ENCODE measurements at regions not wholly inside any gene's neighbourhood (a gene's known extent, or its start where the extent isn't known, plus 50 kb on each side); places are given as distances from the start of the nearest gene placed in this dataset.

DNA sequence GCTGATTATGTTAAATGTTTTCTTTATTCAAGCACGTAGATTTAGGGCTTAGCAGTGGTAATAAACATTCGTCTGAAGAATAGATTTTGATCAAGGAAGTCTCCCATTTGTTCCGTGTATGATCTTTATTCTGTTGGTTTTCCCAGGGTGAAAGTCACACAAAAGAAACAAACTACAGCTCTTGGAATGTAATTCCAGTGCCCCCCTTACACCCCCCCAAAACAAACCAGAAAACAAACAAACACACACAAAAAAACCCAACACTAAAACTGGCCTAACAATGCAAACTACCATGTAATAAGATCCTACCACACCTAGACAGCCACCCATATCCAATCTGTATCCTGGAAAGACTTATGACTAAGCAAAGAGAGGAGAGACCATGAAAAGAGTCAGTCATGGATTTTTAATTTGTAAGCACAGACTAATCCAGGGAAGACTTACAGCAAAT, 196.2 kb upstream of the ELL2 start:
- DNase-seq = no peak

DNA sequence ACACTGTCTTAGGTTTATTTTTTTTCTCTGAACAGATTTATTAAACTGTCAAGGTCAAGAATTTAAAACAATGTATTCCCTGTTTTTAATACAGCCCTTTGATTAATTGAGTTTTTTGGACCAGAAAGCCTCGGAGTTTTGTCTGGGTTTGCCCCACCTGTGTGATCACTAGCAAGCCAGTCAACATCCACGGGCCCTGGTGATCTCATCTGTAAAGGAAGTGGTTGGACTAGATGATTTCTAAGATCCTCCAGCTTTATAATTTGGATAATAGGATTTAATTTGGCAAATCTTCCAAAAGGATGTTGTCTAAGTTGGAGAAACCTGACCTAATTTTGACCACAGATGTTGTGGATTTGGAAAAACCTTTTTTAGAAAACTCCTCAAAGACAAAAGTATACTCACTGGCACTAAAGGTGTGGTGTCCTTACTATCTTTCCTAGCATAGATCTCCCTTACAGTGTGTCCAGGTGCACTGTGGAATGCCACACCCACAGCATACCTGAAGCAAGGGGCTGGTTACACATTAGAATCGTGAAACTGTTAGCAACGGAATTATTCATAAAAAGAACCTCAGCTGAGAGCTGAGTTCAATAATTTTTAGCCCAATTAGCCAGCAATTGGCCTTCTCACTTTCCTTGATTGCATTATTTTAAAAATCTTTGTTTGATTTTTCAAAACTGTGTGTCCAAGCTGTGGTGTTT, 195.6 kb upstream of the ELL2 start:
- no peak for DNase-seq

DNA sequence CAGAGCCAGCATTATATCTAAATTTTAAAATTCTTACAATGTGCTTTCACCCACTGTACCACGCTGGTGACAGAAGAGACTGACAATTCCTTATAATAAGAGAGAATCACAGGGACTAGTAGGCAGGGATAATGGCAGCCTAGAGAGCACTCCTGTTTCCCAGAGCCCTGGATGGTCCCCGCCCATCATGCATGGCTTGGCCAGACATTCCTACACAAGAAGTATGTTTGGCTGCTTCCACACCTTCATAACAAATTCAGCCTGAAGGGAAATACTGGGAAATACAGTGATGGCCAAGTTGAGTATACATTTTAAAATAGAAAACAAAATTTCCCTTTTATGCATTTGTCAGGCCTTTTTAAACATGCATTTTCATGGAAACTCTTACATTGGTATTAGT, 193.5 kb upstream of the ELL2 start:
- DNase-seq = no peak

DNA sequence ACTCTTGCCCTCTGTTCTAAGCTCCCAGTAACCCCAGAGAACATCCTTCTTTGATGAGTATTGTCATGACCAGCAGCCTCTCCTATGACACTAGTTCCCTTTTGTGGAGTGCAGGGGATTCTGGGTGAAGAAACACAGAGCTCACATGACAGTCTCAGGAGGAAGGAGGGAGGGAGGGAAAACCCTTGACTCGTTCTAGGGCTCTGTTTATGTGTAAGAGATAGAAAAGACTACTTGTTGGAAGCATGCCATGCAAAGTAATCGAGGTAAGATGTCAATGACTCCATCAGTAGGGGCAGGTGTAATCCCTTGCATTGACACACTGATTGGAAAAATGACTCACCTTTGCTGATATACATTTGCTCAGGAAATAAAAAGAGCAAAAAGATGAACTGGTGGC, 190.2 kb upstream of the ELL2 start:
- DNase-seq = no peak

DNA sequence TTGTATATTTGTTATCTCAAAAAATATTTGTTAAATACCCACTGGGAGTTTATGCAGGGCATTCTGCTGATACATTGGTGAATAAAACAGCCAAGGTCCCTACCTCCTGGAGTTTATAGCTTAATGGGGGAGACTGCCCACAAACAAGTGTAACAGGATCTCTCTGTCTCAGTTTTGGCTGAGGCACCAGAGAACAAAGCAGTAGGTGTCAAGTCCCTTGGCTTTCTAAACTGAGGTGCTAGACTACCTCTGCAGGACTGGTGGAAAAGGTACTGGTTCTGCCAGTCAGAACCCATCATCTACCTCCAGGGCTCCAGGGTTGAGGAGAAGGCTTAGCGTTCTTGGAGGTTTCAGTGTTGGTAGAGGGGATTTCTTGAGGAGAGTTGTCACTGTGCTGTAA, 188.4 kb upstream of the ELL2 start:
- no peak for DNase-seq

DNA sequence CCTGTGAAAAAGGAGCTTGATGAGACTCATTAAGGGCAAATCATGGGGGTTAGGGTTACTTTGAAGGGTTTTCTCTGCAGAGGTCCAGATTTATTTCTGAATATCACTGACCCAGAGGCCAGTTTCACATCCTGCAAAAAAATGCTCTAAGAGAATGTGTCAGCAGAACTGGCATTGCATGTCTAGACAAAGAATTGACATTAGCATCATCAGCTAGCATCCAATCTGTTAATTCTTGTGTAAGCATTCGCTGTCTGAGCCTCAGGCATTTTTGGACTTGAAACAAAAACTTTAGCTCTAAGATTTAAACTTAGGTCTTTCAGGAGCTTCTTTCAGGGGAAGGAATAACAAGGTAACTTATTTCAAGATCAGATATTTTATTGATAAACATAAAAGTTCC, 187.9 kb upstream of the ELL2 start:
- no peak for DNase-seq

DNA sequence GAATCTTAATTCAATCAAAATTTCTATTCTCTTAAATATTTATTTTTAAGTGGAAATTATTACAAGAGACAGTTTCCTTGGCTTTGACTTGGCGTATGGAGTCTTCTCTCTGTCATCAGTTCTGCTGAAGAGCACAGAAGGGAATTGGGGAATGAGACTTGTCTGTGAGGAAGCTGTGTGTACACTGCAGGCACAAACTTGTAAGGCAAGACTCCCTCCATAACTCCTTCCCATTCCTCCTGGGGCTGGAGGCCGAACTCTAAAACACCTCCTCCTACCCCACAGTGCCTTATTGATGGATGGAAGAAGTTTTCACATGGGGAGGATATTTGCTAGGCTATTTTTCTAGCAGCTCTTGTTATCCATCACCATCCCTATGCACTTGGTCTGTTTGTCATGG, 187.4 kb upstream of the ELL2 start:
- DNase-seq = no peak

DNA sequence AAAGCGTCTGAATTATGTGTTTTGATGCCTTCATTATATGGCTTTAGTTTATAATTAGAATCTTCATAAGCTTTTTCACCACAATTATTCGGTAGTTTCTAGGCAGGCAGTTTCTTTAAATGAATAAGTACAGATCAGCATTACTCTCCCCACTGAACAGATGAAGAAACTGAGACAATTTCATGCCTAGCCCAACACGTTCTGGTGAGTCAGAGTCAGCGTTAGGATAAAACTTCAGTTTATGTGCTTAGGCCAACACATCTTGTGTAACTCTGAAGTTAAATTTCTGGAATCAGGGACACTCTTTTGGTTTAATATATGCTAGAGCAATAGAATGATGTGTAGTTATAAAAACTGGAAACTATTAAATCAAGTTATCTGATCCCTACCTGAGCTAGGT, 186.7 kb upstream of the ELL2 start:
- no peak for DNase-seq

DNA sequence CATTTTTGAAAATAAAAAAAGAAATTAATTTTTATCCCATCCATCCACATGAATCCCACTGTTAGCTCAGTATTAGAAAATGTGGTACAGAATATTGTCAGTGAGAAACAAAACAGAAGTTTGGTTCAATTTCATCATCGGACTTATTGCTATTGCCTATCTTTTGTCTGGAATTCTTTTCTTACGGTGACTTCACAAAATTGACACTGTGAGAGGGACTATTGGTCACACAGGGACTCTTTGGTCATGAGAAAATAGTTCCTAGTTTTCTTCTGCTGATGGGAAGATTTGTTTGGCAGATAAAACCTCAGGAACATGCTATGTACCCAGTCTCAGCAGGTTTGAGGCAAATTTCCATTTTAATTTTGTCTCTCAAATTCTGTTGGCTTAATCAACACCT, 186.2 kb upstream of the ELL2 start:
- DNase-seq = no peak

DNA sequence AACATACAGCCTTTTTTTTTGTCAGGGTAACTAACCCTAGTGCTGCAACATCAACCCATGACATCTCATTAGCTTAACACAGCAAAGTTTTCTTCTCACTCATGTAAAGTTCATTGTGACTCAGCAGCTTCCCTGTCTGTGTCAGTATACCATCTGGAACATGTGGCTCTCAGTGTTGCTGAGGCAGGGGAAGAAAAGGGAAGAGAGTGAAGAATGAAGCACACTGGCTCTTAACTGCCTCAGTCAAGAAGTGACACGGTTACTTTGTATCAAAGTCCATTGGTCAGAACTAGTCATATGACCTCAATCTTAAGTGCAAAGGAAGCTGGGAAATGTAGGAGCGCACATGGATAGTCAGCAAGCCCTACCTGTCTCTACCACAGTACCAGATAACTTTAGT, 185.0 kb upstream of the ELL2 start:
- DNase-seq = no peak

DNA sequence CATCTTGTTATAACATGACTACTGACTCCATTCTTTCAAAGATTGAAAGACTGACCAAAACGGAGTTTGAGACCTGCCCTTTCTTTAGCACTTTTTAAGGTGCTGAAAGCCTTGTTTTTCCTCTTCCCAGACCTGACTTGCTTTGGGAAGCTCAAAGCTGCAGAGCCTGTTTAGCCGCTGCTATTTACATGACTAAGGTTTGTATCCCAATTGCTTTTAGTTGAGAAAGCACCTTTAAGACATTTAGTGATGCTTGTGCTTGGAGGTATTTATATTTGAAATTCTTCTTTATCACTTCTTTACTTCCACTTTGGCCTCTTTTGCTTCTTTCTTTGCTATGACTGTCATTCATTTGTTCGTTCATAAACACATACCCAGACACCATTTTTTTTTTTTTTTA, 182.6 kb upstream of the ELL2 start:
- no peak for DNase-seq

DNA sequence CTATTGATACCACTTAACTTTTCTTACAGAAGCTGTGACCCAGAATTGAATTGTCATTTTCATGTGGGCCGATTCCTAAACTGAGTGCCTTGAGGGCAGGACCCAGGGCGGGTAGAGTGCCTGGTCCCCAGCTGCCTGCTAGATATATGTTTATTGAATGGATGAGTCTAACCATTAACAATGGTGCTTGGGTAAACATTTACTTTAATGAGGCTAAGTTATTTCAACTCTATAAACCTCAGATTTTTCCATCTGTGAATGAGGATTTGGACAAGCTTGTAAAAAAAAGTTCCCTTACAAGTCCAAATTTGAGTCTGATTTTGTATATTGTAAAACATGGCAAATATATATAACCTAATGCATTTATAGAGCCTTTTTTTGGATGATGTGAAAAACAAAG, 181.8 kb upstream of the ELL2 start:
- no peak for DNase-seq

DNA sequence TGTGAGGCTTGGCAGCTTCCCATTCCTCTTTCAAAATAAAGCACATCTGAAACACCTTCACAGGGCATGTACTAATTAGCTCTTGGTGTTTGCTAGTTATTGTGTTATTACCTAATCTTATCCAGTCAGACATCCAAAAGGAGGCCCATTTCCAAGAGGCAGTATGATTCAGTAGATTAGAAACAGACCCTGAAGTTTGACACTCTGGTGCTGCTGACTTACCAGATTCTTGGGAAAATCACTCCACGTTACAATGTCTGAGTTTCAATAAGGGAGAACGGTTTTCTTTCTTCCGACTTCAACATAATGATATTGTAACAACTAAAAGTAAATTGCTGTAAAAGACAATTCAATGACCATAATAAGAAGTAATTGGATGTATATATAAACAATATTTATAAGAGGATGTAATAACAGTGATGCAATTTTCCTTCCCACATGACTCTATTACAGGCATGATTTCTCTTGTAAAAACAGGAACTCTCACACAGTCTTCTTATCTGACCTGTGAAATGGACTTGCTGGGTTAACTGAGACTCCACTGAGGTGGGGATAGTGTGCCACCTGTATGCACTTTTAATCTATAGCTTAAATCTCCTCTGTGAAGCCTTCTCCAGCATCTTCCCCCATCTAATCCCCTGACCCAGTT, 181.3 kb upstream of the ELL2 start:
- no peak for DNase-seq

DNA sequence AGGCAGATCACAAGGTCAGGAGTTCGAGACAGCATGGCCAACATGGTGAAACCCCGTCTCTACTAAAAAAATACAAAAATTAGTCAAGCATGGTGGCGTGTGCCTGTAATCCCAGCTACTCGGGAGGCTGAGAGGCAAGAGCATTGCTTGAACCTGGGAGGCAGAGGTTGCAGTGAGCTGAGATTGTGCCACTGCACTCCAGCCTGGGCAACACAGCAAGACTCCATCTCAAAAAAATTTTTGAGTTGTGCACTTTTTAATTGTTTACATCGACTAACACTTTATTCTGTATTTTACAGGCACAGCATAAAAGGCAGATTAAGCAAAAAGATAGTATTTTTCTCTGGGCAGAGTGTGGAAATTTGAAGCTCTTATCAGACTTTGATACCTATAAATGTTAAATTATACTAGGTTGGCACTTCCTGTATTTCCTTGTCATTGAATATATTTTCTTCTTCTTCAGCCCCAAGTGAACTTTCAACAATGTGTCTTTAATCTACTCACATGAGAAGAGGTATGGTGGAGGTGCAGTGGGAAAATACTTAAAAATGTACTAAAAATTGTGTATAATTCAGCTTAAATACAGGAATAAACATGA, 180.6 kb upstream of the ELL2 start:
- no peak for DNase-seq

DNA sequence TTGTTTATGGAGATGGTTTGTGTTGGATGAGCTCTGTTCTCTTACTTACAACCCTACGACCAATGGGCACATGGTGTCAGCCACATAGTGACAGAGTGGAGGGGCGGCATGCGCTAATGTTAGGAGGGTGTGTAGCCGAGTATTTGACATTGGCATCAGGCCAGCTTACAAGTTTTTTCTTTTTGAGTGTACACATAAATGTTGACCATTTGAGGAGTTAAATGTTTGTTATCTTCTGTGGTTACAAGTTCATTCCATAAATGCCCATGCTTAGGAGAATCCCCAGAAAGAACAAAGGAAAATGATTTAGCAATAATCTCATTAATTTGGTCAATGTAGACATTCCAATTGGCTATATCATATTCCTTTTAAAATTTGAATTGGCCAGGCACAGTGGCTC, 180.1 kb upstream of the ELL2 start:
- no peak for DNase-seq

DNA sequence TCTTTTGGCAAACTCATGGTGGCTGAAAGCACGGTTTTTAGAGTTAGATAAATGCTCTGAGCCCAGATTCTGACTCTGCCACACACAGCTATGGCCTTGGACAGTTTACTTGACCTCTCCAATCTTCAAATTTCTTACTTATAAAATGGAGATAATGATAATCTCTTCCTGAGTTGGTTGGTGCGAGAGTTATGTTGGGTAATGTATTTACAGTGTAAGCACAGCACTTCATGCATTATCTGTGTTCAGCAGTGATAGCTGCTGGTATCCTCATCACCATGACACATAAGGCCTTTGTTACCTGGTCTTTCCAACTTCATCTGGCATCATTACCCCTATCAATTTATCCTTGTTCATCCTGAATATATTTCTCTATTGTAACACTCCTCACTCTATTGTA, 178.8 kb upstream of the ELL2 start:
- DNase-seq = no peak

DNA sequence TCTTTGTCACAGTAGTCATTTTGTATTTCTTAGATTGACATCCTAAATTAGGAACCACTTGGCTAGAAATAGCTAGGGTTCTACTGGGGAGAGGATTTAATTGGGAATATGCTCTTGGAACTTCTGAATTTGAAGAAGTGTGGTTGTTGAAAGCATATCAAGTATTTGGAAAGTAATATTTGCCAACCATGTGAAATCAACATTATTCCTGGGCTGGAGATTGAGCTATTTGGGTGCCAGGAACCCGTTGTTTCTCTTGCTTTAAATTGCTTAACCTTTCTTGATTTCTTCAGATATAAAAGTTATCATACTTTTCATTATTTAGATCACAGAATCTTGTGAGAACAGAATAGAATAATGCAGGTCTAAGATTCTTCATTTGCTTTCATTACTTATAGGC, 178.4 kb upstream of the ELL2 start:
- no peak for DNase-seq

DNA sequence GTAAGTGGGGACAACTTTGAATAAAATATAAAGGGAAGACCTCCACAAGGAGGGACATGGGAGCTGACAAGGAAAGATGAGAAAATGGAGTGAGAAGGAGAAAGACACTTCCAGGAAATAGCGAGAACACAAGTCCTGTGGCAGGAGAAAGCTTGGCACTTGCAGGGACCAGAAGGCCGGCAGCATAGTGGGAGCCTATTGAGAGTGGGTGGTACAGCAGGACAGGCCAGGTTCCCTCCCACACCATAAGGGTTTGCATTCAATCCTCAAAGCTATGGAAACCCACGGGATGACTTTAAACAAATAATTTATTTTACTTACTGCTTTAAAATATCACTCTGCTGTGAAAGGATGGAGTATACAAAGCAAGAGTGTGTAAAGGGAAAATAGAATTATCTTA, 173.2 kb upstream of the ELL2 start:
- DNase-seq = no peak

DNA sequence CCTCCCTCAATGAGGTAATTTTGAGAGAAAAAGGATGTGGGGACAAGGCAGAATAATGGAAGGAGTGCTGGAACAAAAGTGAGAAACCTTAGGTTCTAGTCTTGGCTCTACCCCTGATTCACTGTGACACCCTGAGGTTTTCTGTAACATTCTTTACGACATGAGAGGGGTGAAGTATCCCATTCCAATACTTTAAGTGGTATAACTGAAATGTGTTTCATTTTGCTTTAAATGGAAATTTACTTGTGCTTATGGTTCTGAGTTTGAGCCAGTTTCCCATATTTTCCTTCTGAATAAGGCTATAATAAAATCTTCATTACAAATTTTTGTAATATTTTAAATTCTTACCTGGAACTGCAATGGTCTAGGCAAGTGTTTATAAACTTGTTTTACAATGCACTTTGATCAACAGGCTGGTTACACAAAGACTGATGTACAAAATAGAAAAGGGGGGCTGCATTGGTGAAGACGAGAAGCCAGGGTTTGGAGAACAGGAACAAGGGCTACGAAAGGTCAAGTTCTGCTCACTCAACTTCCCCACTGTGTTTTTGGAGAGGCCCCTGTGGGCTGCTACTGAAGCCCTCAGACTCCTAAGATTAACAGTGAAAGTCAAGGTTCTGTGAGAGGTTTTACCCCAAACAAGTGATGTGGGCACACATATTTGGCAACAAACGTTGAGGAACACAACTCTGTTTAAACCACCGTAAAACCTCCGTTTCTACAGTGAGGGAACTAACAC, 171.9 kb upstream of the ELL2 start:
- no peak for DNase-seq

DNA sequence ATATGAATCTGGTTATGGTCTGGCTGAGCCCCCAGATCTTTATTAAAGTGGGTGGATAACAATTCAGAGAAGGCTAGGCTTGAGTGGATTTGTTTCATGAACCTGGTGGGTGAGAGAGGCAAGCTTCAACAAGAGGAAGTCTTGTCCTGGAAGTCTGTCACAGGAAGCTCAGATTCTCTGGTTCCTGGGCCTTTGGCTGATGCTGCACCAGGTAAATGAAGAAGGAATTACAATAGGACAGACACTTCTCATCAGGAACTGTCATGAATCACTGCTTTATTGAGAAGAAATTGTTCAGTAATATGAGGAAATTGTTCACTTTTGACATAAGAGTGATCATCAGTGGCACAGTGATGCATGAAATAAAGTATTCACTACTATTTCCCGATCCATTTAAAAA, 167.6 kb upstream of the ELL2 start:
- DNase-seq = no peak

DNA sequence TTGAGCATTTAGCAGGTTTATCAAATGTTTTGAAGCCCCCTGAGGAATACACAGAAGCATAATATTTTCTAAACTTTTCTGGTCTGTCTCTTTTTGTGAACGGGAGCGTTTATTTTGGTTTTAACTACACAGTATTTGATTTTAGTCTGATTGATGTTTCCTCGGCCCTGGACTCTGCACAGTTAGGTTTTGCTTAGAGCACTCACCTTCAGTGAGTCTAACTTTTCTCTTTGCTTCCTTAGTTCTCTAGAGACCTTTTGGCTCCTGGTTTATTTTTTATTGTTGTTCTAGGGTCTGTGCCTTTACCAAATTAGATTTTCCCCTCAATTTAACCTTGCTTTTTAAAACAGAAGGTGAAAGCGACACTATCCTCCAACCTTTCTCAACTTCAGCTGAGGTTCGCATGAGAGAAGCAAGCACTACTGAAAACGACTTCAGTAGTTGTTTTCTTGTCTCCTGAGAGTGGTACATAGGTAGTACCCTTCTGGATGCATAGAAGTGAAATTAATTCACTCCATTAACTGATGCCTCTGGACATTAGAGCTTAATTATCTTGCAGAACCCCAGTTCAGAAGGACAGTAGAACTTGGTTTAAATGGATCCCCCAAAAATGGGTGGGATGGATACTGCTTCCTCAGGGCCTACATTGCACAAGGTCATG, 166.7 kb upstream of the ELL2 start:
- DNase-seq = no peak

DNA sequence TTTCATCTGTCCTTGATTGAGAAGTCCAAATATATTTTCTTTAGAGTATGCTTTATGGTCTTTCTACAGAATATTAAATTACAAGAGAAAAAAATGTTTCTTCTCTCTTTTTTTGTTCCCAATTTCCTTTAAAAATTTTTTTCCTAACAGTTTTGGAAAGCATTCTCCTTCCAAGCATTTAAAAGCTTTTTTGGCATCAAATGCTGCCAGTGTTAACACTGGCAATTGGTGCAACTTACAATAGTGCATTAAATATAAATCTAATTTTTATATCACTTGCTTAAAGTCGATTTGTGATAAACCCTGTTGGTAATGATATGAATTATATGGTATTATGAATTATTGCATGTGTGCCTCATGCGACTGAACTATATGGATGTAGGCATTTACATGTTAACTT, 165.9 kb upstream of the ELL2 start:
- no peak for DNase-seq

DNA sequence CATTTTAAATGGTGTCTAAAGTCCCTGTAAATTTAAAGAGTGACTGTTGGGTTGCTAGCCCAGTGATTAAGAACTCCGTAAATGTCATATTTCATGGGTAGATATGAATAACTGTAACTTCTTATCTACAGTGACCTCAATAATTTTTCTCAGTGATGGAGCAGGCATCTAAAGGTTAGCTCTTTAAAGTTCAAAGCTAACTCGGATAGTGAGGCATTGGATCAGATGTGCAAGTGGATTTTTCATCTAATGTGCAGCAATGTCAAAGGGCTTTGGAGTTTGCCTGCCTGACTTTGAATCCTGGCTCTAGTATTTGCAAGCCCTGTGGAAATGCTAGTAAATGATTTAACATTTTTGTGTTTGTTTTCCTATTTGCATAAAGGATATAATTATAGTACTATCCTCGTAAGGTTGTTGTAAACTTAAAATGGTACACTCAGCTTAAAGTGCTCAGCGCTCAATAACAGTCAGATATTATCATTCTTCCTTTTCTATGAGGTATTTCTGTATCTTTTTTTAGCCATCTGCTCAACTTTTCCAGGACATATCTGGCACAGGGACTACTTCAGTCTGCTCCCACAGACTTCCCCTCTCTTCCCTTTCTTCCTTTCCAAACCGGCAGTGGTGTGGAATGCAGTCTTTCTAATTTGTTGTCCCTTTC, 163.7 kb upstream of the ELL2 start:
- no peak for DNase-seq

Measured in NCI-H1105 (cell line).